ENCODE measurements at regions not wholly inside any gene's neighbourhood (a gene's known extent, or its start where the extent isn't known, plus 50 kb on each side); places are given as distances from the start of the nearest gene placed in this dataset.
"Not testable (repeated sequence)": the region's sequence is repeated elsewhere in the genome, so short reads cannot be mapped to it uniquely, and the experiment has no call there.

DNA sequence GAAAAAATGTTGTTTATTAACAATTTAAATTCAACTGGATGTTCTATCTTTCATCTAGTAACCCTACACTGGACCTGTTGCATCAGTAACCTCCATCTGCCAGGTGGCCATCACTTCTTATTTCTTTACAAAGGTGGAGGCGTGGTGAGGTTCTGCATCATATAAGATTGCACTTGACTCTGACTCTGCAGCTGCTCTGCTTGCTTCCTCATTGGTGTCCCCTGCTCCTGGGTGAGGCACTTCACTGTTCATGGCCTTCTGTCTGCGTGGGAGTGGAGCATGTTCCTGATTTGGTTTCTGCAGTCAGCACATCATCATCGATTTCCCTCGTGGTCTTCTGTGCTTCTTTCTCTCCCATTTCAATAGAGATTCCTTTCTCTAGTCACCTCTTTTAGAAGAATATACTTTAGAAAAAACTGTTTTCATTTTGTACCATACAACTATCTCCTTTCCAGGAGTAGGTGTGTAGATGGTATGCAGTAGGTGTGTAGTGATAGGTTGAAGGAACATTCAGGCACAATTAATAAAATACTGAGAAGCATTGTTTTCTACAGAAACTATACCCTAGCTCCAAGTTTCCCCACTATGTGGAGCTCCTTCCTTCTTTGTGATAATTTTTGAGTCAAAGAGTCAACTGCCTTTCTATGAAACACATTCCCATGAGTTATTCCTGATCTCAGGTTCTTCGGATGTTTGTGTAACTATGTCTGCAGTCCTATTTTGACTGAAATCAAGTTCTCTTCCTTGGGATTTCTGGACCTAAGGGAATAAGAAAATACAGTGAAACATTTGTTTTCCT, 231.7 kb upstream of the CNTNAP2 start:
- peaks cover 10% of the 10 kb centered on the region for H3K9me3 Mint-ChIP-seq
- no peaks in the 10 kb centered on the region for H3K4me1 Mint-ChIP-seq (ENCODE audit: low read depth)
- H3K27ac Mint-ChIP-seq = no peak overlapping the region
- no peak for DNase-seq
- no peaks in the 10 kb centered on the region for H3K27me3 Mint-ChIP-seq
- H3K4me3 Mint-ChIP-seq = no peak overlapping the region
- H3K36me3 Mint-ChIP-seq (ENCODE audit: low read depth) = no peaks in the 10 kb centered on the region

DNA sequence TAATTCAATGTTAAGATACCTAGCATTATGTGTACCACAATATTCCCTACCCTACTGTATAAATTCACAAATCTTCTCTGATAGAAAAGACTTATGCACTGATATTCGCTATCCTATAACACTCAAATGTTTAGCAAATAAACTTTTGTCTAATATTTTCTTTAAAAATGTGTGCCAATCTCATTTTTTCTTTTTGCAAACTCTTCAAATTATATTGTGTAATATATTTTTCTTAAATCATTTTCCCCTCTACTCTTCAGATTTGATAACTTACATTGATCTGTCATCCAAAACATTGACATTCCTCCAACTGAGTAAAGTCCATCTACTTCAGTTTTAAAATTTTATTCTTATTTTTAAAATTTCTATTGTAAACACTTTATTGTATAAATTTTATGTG, 240.2 kb upstream of the CNTNAP2 start:
- H3K27me3 Mint-ChIP-seq = no peaks in the 10 kb centered on the region
- H3K27ac Mint-ChIP-seq = no peak overlapping the region
- no peak for DNase-seq
- no peaks in the 10 kb centered on the region for H3K4me1 Mint-ChIP-seq (ENCODE audit: low read depth)
- no peaks in the 10 kb centered on the region for H3K36me3 Mint-ChIP-seq (ENCODE audit: low read depth)
- H3K4me3 Mint-ChIP-seq = no peak overlapping the region
- H3K9me3 Mint-ChIP-seq = peaks cover 5% of the 10 kb centered on the region

DNA sequence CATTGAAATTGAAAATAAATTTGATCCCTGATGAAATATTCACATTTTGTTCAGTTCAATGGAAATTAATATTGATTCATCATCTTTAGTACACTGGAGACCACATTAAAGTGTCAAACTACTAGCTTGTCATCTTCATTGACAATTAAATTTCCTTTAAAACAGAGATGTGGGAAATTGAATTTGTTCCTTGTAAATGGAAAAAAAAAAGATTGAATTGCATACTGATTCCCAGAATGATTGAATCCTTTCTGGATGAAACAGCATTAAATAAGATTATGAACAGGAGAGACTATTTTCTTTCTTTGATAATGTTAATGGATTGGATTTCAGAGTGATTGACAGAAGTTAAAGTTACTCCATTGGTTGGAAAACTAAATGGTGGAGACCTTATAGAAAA, 241.3 kb upstream of the CNTNAP2 start:
- H3K27ac Mint-ChIP-seq = no peak overlapping the region
- no peaks in the 10 kb centered on the region for H3K4me1 Mint-ChIP-seq (ENCODE audit: low read depth)
- peaks cover 5% of the 10 kb centered on the region for H3K9me3 Mint-ChIP-seq
- H3K4me3 Mint-ChIP-seq = no peak overlapping the region
- no peaks in the 10 kb centered on the region for H3K27me3 Mint-ChIP-seq
- no peak for DNase-seq
- H3K36me3 Mint-ChIP-seq (ENCODE audit: low read depth) = no peaks in the 10 kb centered on the region

DNA sequence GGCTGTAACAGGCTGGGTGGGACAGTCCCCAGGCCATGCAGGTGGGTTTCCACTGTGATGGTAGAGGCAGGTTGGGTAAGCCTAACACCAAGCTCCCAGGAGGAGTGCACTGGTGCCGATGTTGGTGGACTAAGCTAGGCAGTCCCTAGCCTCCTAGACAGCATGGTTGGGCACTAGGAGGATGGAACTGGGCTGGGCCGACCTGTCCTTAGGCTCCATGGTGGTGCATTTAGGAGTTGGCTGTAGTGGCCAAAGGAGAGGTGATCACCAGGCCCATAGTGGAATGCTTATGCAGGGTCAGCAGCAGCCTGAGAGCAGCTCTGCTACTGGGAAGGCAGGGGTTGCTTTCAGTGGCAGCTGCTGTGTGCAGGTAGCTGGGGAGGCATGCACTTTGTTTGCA, 247.7 kb upstream of the CNTNAP2 start:
- no peak overlapping the region for H3K4me3 Mint-ChIP-seq
- no peaks in the 10 kb centered on the region for H3K4me1 Mint-ChIP-seq (ENCODE audit: low read depth)
- no peak overlapping the region for H3K27ac Mint-ChIP-seq
- no peaks in the 10 kb centered on the region for H3K36me3 Mint-ChIP-seq (ENCODE audit: low read depth)
- peaks cover 39% of the 10 kb centered on the region for H3K9me3 Mint-ChIP-seq
- H3K27me3 Mint-ChIP-seq = no peaks in the 10 kb centered on the region
- DNase-seq = no peak

DNA sequence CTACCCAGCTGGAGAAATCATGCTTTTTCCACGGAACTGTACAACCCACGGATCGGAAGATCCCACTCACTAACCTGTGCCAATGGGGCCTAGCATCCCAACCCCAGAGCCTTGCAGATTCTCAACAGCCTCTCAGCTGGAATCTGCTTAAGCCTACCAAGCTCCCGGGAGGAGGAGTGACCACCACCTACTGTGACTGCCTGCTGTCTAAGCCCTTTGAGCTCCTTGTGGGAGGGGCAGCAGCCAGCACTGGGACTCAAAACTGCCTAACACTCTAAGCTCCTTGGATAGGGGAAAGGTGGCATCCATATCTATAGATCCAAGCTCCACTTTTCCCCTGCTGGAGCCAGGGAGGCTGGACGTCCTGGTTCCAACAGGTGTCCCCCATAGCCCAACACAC, 254.4 kb upstream of the CNTNAP2 start:
- Mint-ChIP-seq H3K9me3 (peaks cover 32% of the 10 kb centered on the region), H3K27me3 (no peaks in the 10 kb centered on the region), H3K27ac (no peak overlapping the region), H3K4me1 (ENCODE audit: low read depth) (no peaks in the 10 kb centered on the region), H3K36me3 (ENCODE audit: low read depth) (no peaks in the 10 kb centered on the region), H3K4me3 (no peak overlapping the region)
- no peak for DNase-seq

DNA sequence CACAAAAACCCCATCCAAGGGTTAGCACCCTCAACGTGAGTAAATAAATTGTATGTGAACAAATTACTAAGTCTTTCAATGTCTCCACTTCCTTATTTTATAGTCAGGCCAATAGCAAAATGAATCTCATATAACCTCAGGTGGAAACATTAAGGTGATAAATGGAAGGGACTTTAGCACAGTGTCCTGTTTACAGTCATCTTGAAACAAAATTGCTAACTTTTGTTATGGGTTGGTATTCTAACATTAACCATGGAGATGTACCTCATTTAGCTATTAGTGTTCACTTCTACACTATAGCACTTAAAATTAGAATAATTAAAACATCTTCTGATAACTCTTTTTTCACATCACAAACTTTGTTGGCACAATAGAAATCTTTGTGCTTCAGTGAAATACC, 255.8 kb upstream of the CNTNAP2 start:
- H3K4me3 Mint-ChIP-seq = no peak overlapping the region

DNA sequence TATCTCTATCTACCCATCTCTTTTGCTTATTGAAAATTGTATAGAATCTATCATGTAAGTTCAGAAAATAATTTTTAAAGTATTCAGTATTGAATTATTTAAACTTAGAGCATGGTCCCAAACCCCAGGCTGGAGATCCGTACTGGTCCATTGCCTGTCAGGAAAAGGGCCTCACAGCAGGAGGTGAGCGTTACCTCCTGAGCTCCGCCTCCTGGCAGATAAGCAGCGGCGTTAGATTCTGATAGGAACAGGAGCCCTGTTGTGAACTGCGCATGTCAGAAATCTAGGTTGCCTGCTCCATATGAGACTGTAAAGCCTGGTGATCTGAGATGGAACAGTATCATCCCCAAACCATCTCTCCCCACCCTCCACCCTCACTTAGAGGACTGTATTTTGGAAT, 266.0 kb upstream of the CNTNAP2 start:
- Mint-ChIP-seq H3K27ac (no peak overlapping the region), H3K9me3 (peaks cover 8% of the 10 kb centered on the region), H3K4me1 (ENCODE audit: low read depth) (no peaks in the 10 kb centered on the region), H3K27me3 (no peaks in the 10 kb centered on the region), H3K4me3 (no peak overlapping the region), H3K36me3 (ENCODE audit: low read depth) (no peaks in the 10 kb centered on the region)
- no peak for DNase-seq

More for the DNA sequence above, 255.8 kb upstream of the CNTNAP2 start:
- Mint-ChIP-seq H3K4me1 (ENCODE audit: low read depth) (no peaks in the 10 kb centered on the region), H3K27ac (no peak overlapping the region), H3K36me3 (ENCODE audit: low read depth) (no peaks in the 10 kb centered on the region), H3K27me3 (no peaks in the 10 kb centered on the region), H3K9me3 (peaks cover 23% of the 10 kb centered on the region)
- no peak for DNase-seq

DNA sequence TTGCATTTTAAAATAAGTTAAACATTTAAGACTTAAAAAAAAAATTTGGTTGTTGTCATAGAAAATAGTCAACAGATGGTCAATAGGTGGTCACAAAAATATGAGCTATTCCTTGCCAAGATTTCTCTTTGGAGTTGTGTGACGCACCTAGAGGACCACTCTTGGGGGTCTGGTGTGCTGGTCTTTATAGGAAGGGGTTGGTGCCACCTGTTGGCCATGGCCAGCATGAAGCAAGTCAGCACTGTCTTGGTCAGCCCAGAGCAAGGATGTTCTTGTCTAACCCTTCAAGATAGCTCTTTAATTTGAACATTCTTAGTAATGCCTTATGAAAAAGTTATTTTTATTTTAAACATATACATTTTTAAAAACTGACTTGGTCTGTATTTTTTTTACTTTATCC, 267.9 kb upstream of the CNTNAP2 start:
- H3K36me3 Mint-ChIP-seq (ENCODE audit: low read depth) = no peaks in the 10 kb centered on the region
- DNase-seq = no peak
- H3K27ac Mint-ChIP-seq = no peak overlapping the region
- H3K9me3 Mint-ChIP-seq = peaks cover 2% of the 10 kb centered on the region
- H3K27me3 Mint-ChIP-seq = no peaks in the 10 kb centered on the region
- H3K4me3 Mint-ChIP-seq = no peak overlapping the region
- H3K4me1 Mint-ChIP-seq (ENCODE audit: low read depth) = no peaks in the 10 kb centered on the region

DNA sequence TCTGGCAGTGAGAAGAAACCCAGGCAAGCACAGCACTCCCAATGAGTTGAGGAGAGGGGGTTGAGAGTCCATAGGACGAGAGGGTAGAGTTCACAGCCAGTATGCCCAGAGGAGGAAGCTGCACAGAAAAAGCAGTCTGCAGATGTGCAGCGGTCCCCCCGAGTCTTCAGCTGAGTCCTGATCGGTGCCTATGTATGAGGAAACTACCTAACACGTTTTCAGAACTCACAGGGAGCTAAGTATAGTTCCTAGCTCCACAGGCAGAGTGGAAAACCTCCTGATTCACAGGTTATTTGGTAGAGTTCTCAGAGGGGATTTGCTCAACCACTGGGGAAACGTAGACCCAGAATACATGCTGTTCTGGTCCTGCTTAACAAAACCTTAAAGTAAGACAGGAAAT, 271.3 kb upstream of the CNTNAP2 start:
- Mint-ChIP-seq H3K9me3 (peaks cover 2% of the 10 kb centered on the region), H3K36me3 (ENCODE audit: low read depth) (no peaks in the 10 kb centered on the region), H3K4me3 (no peak overlapping the region), H3K27me3 (no peaks in the 10 kb centered on the region), H3K4me1 (ENCODE audit: low read depth) (no peaks in the 10 kb centered on the region), H3K27ac (no peak overlapping the region)
- DNase-seq = no peak

DNA sequence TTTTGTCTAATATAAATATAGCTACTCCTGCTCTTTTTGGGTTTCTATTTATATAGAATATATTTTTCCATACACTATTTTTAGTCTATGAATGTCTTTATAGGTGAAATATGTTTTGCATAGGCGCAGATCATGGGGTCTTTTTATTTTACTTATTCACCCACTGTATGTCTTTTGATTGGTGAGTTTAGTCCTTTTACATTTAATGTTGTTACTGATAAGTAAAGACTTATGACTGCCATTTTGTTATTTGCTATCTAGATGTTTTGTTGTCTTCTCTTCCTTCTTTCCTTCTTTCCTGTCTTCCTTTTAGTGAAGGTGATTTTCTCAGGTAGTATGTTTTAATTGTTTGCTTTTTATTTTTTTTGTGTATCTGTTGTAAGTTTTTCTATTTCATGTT, 276.8 kb upstream of the CNTNAP2 start:
- Mint-ChIP-seq H3K27me3 (no peaks in the 10 kb centered on the region), H3K27ac (no peak overlapping the region), H3K9me3 (peaks cover 4% of the 10 kb centered on the region), H3K36me3 (ENCODE audit: low read depth) (no peaks in the 10 kb centered on the region), H3K4me1 (ENCODE audit: low read depth) (no peaks in the 10 kb centered on the region), H3K4me3 (no peak overlapping the region)
- DNase-seq = no peak

DNA sequence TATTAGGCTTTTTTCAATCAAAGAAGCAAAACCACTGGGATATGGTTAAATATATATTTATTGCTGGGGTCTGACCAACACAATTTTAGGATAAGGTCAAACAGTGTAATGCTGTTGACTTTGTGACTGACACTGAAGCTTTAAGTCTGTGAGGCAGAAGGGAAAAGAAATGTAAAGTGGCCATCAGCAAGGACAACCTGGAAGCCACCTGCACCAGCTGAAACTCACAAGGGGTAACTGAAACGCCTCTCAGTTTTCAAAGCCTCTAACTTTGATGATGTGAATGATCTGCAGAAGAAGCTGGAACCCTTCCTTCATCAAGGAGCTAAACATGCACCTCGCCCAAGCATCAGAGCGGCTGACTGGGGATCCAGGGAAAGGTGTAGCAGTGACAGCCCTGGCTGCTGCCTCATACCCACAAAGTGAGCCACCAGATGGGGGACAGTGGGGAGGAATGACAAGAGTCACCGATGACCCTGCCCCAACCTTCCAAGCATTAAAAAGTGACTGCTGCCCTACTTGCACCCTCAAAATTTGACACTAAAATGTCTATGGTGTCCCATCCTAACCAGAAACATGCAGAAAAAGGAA, 284.9 kb upstream of the CNTNAP2 start:
- no peaks in the 10 kb centered on the region for H3K36me3 Mint-ChIP-seq (ENCODE audit: low read depth)
- no peak for DNase-seq
- H3K27me3 Mint-ChIP-seq = no peaks in the 10 kb centered on the region
- H3K9me3 Mint-ChIP-seq = peaks cover 6% of the 10 kb centered on the region
- no peak overlapping the region for H3K4me3 Mint-ChIP-seq
- H3K4me1 Mint-ChIP-seq (ENCODE audit: low read depth) = no peaks in the 10 kb centered on the region
- no peak overlapping the region for H3K27ac Mint-ChIP-seq

DNA sequence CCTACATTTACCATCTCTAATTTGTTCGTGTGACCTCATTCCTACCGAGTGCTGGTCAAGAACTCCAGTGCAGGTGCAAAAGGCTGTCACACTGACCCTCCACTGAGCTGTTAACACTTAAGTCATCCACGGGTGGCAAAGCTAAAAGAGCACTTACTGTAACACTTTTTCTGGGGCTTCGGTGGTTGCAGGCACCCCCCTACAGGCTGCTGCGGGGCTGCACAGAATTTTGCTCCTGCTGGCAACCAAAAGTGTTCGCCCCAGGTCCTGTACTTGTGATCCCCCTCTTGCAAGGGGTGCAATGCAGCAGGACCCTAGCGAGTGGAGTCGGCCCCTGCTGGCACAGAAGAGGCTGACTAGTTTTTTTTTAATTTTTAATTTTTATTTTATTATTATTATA, 298.9 kb upstream of the CNTNAP2 start:
- Mint-ChIP-seq H3K4me3 (no peak overlapping the region), H3K27me3 (no peaks in the 10 kb centered on the region)

DNA sequence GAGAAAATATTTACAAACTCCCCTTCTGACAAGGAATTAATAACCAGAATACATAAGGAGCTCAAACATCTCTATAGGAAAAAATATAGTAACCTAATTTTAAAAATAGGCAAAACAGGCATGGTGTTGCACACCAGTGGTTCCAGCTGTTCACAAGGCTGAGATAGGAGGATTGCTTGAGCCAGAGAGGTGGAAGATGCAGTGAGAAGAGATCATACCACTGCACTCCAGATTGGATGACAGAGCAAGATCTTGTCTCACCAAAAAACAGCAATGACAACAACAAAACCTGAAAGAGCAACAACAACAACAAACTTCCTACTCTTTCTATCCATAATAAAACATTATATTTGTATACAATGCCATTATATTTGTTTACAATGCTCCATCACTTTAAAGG, 304.4 kb upstream of the CNTNAP2 start:
- Mint-ChIP-seq H3K4me3 (no peak overlapping the region), H3K27me3 (no peaks in the 10 kb centered on the region), H3K36me3 (ENCODE audit: low read depth) (no peaks in the 10 kb centered on the region), H3K9me3 (peaks cover 9% of the 10 kb centered on the region), H3K27ac (no peak overlapping the region), H3K4me1 (ENCODE audit: low read depth) (no peaks in the 10 kb centered on the region)
- DNase-seq = no peak

More for the DNA sequence above, 298.9 kb upstream of the CNTNAP2 start:
- DNase-seq = no peak
- H3K27ac Mint-ChIP-seq = no peak overlapping the region
- peaks cover 15% of the 10 kb centered on the region for H3K9me3 Mint-ChIP-seq
- no peaks in the 10 kb centered on the region for H3K4me1 Mint-ChIP-seq (ENCODE audit: low read depth)
- H3K36me3 Mint-ChIP-seq (ENCODE audit: low read depth) = no peaks in the 10 kb centered on the region

DNA sequence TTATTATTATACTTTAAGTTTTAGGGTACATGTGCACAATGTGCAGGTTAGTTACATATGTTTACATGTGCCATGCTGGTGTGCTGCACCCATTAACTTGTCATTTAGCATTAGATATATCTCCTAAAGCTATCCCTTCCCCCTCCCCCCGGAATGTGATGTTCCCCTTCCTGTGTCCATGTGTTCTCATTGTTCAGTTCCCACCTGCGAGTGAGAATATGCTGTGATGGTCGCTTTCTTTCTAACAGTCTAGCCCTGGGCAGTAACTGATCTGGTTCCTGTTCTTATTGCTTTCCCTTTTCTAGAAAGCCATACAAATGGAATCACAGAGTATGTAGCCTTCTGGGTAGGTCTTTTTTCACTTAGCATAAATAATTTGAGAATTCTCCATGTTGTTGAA, 311.1 kb upstream of the CNTNAP2 start:
- H3K27ac Mint-ChIP-seq; H3K36me3 Mint-ChIP-seq (ENCODE audit: low read depth); DNase-seq; H3K4me1 Mint-ChIP-seq (ENCODE audit: low read depth); H3K27me3 Mint-ChIP-seq; H3K9me3 Mint-ChIP-seq; H3K4me3 Mint-ChIP-seq: not testable (repeated sequence)

DNA sequence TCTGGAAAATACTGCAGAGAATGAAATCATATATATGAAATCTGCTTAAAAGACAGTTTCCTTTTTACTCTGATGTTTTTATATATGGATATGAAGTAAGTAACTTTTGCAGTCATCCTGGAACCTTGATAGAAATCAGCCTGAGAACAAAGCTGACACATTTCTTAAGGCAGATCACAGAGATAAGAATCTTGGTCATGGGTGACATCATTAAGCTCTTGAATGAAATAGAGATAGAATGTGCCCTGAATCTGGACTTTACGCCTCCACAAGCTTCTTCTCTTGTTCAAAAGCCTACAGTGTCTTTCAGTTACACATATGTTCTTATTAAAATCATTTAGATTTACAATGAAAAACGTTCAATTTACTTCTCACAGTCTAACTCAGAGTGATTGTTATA, 319.1 kb upstream of the CNTNAP2 start:
- H3K4me1 Mint-ChIP-seq (ENCODE audit: low read depth) = no peaks in the 10 kb centered on the region
- H3K27me3 Mint-ChIP-seq = no peaks in the 10 kb centered on the region
- no peak overlapping the region for H3K27ac Mint-ChIP-seq
- H3K36me3 Mint-ChIP-seq (ENCODE audit: low read depth) = no peaks in the 10 kb centered on the region
- DNase-seq = no peak
- H3K9me3 Mint-ChIP-seq = peaks cover 13% of the 10 kb centered on the region
- H3K4me3 Mint-ChIP-seq = no peak overlapping the region

Measured in activated T-cell treated with anti-CD3 and anti-CD28 coated beads, Interleukin-2, amount 50 U/mL, for 24 hours (primary cell).